OCI-M2 (cell line): ENCODE measurements at regions not wholly inside any gene's neighbourhood (a gene's known extent, or its start where the extent isn't known, plus 50 kb on each side); places are given as distances from the start of the nearest gene placed in this dataset.

Experiments used
- DNase-seq: peaks from one replicate; lab custom pipeline; 2025; ENCODE audit not compliant: unreplicated experiment; lab: John Stamatoyannopoulos, UW

DNA sequence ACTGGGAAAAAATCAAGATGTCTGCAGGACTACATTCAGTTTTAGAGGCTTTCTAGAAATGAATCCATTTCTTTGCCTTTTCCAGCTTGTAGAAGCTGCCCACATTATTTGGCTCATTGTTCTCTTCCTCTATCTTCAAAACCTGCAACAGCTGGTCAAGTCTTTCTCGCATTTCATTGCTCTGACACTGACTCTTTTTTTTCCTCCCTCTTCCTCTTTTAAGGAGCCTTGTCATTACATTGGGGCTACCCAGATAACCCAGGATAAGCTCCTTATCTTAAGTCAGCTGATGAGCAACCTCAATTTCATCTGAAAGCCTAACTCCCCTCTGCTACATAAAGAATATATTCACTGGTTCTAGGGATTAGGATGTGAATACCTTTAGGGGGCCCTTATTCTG, 53.2 kb upstream of the CEP162 start:
- no peak for DNase-seq

DNA sequence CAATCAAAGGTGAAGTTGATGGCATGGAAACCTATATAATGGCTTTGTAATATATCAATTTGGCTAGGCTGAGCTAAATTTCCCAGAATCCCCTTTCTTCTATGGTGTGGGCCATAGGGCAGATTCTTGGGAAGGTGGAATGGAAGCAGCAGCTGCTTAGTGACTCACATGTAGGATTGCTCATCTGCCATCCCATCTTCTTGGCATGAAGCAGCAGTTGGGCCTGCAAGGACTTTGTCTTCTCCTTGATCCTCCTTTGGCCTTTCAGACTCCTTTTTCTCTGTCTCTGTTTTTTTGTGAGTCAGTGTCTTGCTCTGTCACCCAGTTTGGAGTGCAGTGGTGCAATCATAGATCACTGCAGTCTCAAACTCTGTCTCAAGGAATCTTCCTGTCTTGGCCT, 52.6 kb upstream of the CEP162 start:
- no peak for DNase-seq

DNA sequence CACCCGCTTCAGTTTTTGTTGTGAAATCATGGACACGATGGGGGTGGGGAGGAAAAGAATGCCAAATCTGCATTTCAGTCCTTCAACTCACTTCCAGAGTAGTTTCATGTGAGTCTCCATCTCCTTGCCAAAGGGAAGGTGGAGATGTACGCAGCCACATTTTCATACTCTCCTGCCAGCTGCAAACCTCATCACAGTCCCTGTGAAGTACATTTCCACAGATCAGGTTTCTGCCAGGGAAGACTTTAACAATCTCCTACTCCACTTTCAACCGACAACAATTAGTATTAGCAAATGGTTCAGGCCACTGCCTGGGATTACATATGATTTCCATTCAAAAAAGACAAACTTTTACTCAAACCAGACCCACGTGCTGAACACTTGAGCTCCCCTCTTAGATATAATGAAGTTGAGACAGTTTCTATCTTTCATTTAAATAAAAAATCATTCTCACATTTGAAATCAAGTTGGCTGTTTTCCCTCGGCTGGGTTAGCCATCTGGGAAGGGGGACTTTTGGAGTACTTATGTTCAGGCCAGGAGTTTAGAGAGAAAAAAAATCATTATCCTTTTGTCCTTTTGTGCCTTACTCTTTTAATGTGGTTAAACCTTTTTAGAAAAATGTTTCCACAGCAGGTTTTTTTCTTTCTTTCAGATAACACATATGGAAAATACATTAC, 51.0 kb upstream of the CEP162 start:
- no peak for DNase-seq
